ENCODE measurements at regions not wholly inside any gene's neighbourhood (a gene's known extent, or its start where the extent isn't known, plus 50 kb on each side); places are given as distances from the start of the nearest gene placed in this dataset.

GRCh38 chrX:131917588-131917987 lies 105.5 kb upstream of the STK26 start:
- no peak overlapping the region for H3K4me3 ChIP-seq (ENCODE audit: low read length)
- no peak overlapping the region for H3K23ac ChIP-seq (ENCODE audit: low read length)
- H4K5ac ChIP-seq (ENCODE audit: low read length) = no peak overlapping the region
- H3K9ac ChIP-seq (ENCODE audit: low read length) = no peak overlapping the region
- no peak overlapping the region for H2BK120ac ChIP-seq (ENCODE audit: low read depth, low read length)
- H3K27ac ChIP-seq (ENCODE audit: low read depth, low read length) = no peak overlapping the region
- H3K18ac ChIP-seq (ENCODE audit: low read length) = no peak overlapping the region
- no peak overlapping the region for H3K56ac ChIP-seq (ENCODE audit: low read length)
- no CpG with 5 or more reads among the region's 2 CpGs for WGBS (ENCODE audit: extremely low coverage, insufficient coverage, low lambda C conversion rate)
- no peaks in the 10 kb centered on the region for H3K27me3 ChIP-seq (ENCODE audit: insufficient read depth, low read length, poor library complexity)
- H3K4ac ChIP-seq (ENCODE audit: low read depth, low read length) = no peak overlapping the region
- H3K4me2 ChIP-seq (ENCODE audit: low read length) = no peak overlapping the region
- H3K36me3 ChIP-seq (ENCODE audit: control insufficient read depth, insufficient read depth, low read length) = no peaks in the 10 kb centered on the region
- no peak overlapping the region for H2BK15ac ChIP-seq (replicated peaks; ENCODE audit: low read depth)
- no peaks in the 10 kb centered on the region for H3K79me2 ChIP-seq (ENCODE audit: control insufficient read depth, insufficient read depth, low read length)
- H4K8ac ChIP-seq (ENCODE audit: low read depth, low read length) = no peak overlapping the region
- DNase-seq = no peak
- no peak overlapping the region for H2BK5ac ChIP-seq (ENCODE audit: low read length)
- H3K79me1 ChIP-seq (ENCODE audit: low read length) = no peaks in the 10 kb centered on the region
- no peaks in the 10 kb centered on the region for H3K4me1 ChIP-seq (ENCODE audit: control insufficient read depth, low read depth, low read length)
- no peak overlapping the region for H2AK5ac ChIP-seq (ENCODE audit: low read length)

- no peak overlapping the region for H2AK5ac ChIP-seq (ENCODE audit: low read length)
- WGBS (ENCODE audit: extremely low coverage, insufficient coverage, low lambda C conversion rate) = no CpG with 5 or more reads among the region's 2 CpGs
These were observed 104.3 kb upstream of the STK26 start for GRCh38 chrX:131918839-131919238.

GRCh38 chrX:131923614-131924250 lies 99.4 kb upstream of the STK26 start:
- H3K4me1 ChIP-seq (ENCODE audit: control insufficient read depth, low read depth, low read length) = no peaks in the 10 kb centered on the region
- no peak overlapping the region for H3K4ac ChIP-seq (ENCODE audit: low read depth, low read length)
- H3K79me1 ChIP-seq (ENCODE audit: low read length) = no peaks in the 10 kb centered on the region
- H2BK120ac ChIP-seq (ENCODE audit: low read depth, low read length) = no peak overlapping the region
- DNase-seq = no peak
- H3K27ac ChIP-seq (ENCODE audit: low read depth, low read length) = no peak overlapping the region
- H3K4me2 ChIP-seq (ENCODE audit: low read length) = no peak overlapping the region
- no peak overlapping the region for H3K9ac ChIP-seq (ENCODE audit: low read length)
- H3K18ac ChIP-seq (ENCODE audit: low read length) = no peak overlapping the region
- no peaks in the 10 kb centered on the region for H3K79me2 ChIP-seq (ENCODE audit: control insufficient read depth, insufficient read depth, low read length)
- H3K27me3 ChIP-seq (ENCODE audit: insufficient read depth, low read length, poor library complexity) = no peaks in the 10 kb centered on the region
- no peak overlapping the region for H4K5ac ChIP-seq (ENCODE audit: low read length)
- H3K23ac ChIP-seq (ENCODE audit: low read length) = no peak overlapping the region
- H2BK15ac ChIP-seq (replicated peaks; ENCODE audit: low read depth) = no peak overlapping the region
- no peak overlapping the region for H2AK5ac ChIP-seq (ENCODE audit: low read length)
- no peak overlapping the region for H3K4me3 ChIP-seq (ENCODE audit: low read length)
- no CpG with 5 or more reads among the region's 5 CpGs for WGBS (ENCODE audit: extremely low coverage, insufficient coverage, low lambda C conversion rate)
- no peaks in the 10 kb centered on the region for H3K36me3 ChIP-seq (ENCODE audit: control insufficient read depth, insufficient read depth, low read length)
- H2BK5ac ChIP-seq (ENCODE audit: low read length) = no peak overlapping the region
- H4K8ac ChIP-seq (ENCODE audit: low read depth, low read length) = no peak overlapping the region
- no peak overlapping the region for H3K56ac ChIP-seq (ENCODE audit: low read length)

More at GRCh38 chrX:131918839-131919238, 104.3 kb upstream of the STK26 start:
- Histone ChIP-seq H3K4me1 (ENCODE audit: control insufficient read depth, low read depth, low read length) (no peaks in the 10 kb centered on the region), H3K18ac (ENCODE audit: low read length) (no peak overlapping the region), H3K4me3 (ENCODE audit: low read length) (no peak overlapping the region), H4K5ac (ENCODE audit: low read length) (no peak overlapping the region), H2BK5ac (ENCODE audit: low read length) (no peak overlapping the region), H4K8ac (ENCODE audit: low read depth, low read length) (no peak overlapping the region), H3K79me2 (ENCODE audit: control insufficient read depth, insufficient read depth, low read length) (no peaks in the 10 kb centered on the region), H2BK120ac (ENCODE audit: low read depth, low read length) (no peak overlapping the region), H3K4me2 (ENCODE audit: low read length) (no peak overlapping the region), H3K27ac (ENCODE audit: low read depth, low read length) (no peak overlapping the region), H3K36me3 (ENCODE audit: control insufficient read depth, insufficient read depth, low read length) (no peaks in the 10 kb centered on the region), H2BK15ac (replicated peaks; ENCODE audit: low read depth) (no peak overlapping the region), H3K79me1 (ENCODE audit: low read length) (no peaks in the 10 kb centered on the region), H3K4ac (ENCODE audit: low read depth, low read length) (no peak overlapping the region), H3K27me3 (ENCODE audit: insufficient read depth, low read length, poor library complexity) (no peaks in the 10 kb centered on the region), H3K23ac (ENCODE audit: low read length) (no peak overlapping the region), H3K9ac (ENCODE audit: low read length) (no peak overlapping the region), H3K56ac (ENCODE audit: low read length) (no peak overlapping the region)
- DNase-seq = no peak

GRCh38 chrX:131938749-131939148 lies 84.4 kb upstream of the STK26 start:
- no peaks in the 10 kb centered on the region for H3K79me2 ChIP-seq (ENCODE audit: control insufficient read depth, insufficient read depth, low read length)
- no peak overlapping the region for H3K9ac ChIP-seq (ENCODE audit: low read length)
- H3K27ac ChIP-seq (ENCODE audit: low read depth, low read length) = no peak overlapping the region
- no peak overlapping the region for H3K56ac ChIP-seq (ENCODE audit: low read length)
- no CpG with 5 or more reads among the region's 8 CpGs for WGBS (ENCODE audit: extremely low coverage, insufficient coverage, low lambda C conversion rate)
- H2BK15ac ChIP-seq (replicated peaks; ENCODE audit: low read depth) = no peak overlapping the region
- H2AK5ac ChIP-seq (ENCODE audit: low read length) = no peak overlapping the region
- H3K4ac ChIP-seq (ENCODE audit: low read depth, low read length) = no peak overlapping the region
- H3K27me3 ChIP-seq (ENCODE audit: insufficient read depth, low read length, poor library complexity) = no peaks in the 10 kb centered on the region
- H3K4me2 ChIP-seq (ENCODE audit: low read length) = no peak overlapping the region
- H3K36me3 ChIP-seq (ENCODE audit: control insufficient read depth, insufficient read depth, low read length) = no peaks in the 10 kb centered on the region
- no peak overlapping the region for H3K23ac ChIP-seq (ENCODE audit: low read length)
- H3K4me1 ChIP-seq (ENCODE audit: control insufficient read depth, low read depth, low read length) = no peaks in the 10 kb centered on the region
- H3K79me1 ChIP-seq (ENCODE audit: low read length) = no peaks in the 10 kb centered on the region
- H3K18ac ChIP-seq (ENCODE audit: low read length) = no peak overlapping the region
- peak; percentile 10 for DNase-seq
- no peak overlapping the region for H2BK5ac ChIP-seq (ENCODE audit: low read length)
- no peak overlapping the region for H3K4me3 ChIP-seq (ENCODE audit: low read length)
- no peak overlapping the region for H4K8ac ChIP-seq (ENCODE audit: low read depth, low read length)
- no peak overlapping the region for H4K5ac ChIP-seq (ENCODE audit: low read length)
- no peak overlapping the region for H2BK120ac ChIP-seq (ENCODE audit: low read depth, low read length)

- Histone ChIP-seq H3K56ac (ENCODE audit: low read length) (no peak overlapping the region), H3K4me1 (ENCODE audit: control insufficient read depth, low read depth, low read length) (no peaks in the 10 kb centered on the region), H2BK5ac (ENCODE audit: low read length) (no peak overlapping the region), H3K79me1 (ENCODE audit: low read length) (no peaks in the 10 kb centered on the region), H3K4me2 (ENCODE audit: low read length) (no peak overlapping the region), H3K23ac (ENCODE audit: low read length) (no peak overlapping the region), H2AK5ac (ENCODE audit: low read length) (no peak overlapping the region), H3K9ac (ENCODE audit: low read length) (no peak overlapping the region), H3K36me3 (ENCODE audit: control insufficient read depth, insufficient read depth, low read length) (no peaks in the 10 kb centered on the region), H3K4ac (ENCODE audit: low read depth, low read length) (no peak overlapping the region), H2BK15ac (replicated peaks; ENCODE audit: low read depth) (no peak overlapping the region), H3K27ac (ENCODE audit: low read depth, low read length) (no peak overlapping the region), H3K18ac (ENCODE audit: low read length) (no peak overlapping the region), H3K27me3 (ENCODE audit: insufficient read depth, low read length, poor library complexity) (no peaks in the 10 kb centered on the region), H3K79me2 (ENCODE audit: control insufficient read depth, insufficient read depth, low read length) (no peaks in the 10 kb centered on the region), H2BK120ac (ENCODE audit: low read depth, low read length) (no peak overlapping the region), H4K5ac (ENCODE audit: low read length) (no peak overlapping the region), H3K4me3 (ENCODE audit: low read length) (no peak overlapping the region), H4K8ac (ENCODE audit: low read depth, low read length) (no peak overlapping the region)
- WGBS (ENCODE audit: extremely low coverage, insufficient coverage, low lambda C conversion rate) = no CpG with 5 or more reads among the region's 2 CpGs
- DNase-seq = no peak
These were observed 81.1 kb upstream of the STK26 start for GRCh38 chrX:131942034-131942433.
